ENCODE measurements at regions not wholly inside any gene's neighbourhood (a gene's known extent, or its start where the extent isn't known, plus 50 kb on each side); places are given as distances from the start of the nearest gene placed in this dataset.

- no peaks in the 10 kb centered on the region for H3K79me2 ChIP-seq (ENCODE audit: insufficient read depth, low read length)
- no peaks in the 10 kb centered on the region for H3K9me3 ChIP-seq (ENCODE audit: insufficient read depth, low read length)
- no peaks in the 10 kb centered on the region for H3K36me3 ChIP-seq (ENCODE audit: low read length)
- H4K20me1 ChIP-seq (ENCODE audit: low read depth, low read length), result no peaks in the 10 kb centered on the region
- no peaks in the 10 kb centered on the region for H3K27me3 ChIP-seq (ENCODE audit: low read length)
- no peak overlapping the region for H2AFZ ChIP-seq (ENCODE audit: low read depth, low read length, severe bottlenecking)
- H3K4me3 ChIP-seq (ENCODE audit: insufficient read depth, low read length, poor library complexity, severe bottlenecking), result no peak overlapping the region
- no peak for TF ChIP-seq CTCF (IDR thresholded peaks at IDR 0.05; ENCODE audit: insufficient read depth, low read length, poor library complexity, severe bottlenecking)
- TF ChIP-seq EZH2phosphoT487 (conservative IDR thresholded peaks at IDR 0.05; ENCODE audit: low read length), result no peak
- no peaks in the 10 kb centered on the region for H3K9me2 ChIP-seq (replicated peaks; ENCODE audit: insufficient read depth, low read length)
- H3K27ac ChIP-seq (ENCODE audit: low read depth, low read length), result no peak overlapping the region
- H3F3A ChIP-seq (ENCODE audit: insufficient read depth), result no peaks in the 10 kb centered on the region
- H3K4me2 ChIP-seq (ENCODE audit: low read depth, low read length, poor library complexity, severe bottlenecking), result no peak overlapping the region
- H3K9ac ChIP-seq (ENCODE audit: low read length), result no peak overlapping the region
These were observed 445.0 kb upstream of the KLF6 start for GRCh38 chr10:4230036-4230435.

- no peak overlapping the region for H3K4me2 ChIP-seq (ENCODE audit: low read depth, low read length, poor library complexity, severe bottlenecking)
- no peaks in the 10 kb centered on the region for H3K9me3 ChIP-seq (ENCODE audit: insufficient read depth, low read length)
- no peaks in the 10 kb centered on the region for H3K79me2 ChIP-seq (ENCODE audit: insufficient read depth, low read length)
- H4K20me1 ChIP-seq (ENCODE audit: low read depth, low read length), result no peaks in the 10 kb centered on the region
- no peak overlapping the region for H2AFZ ChIP-seq (ENCODE audit: low read depth, low read length, severe bottlenecking)
- H3K27me3 ChIP-seq (ENCODE audit: low read length), result no peaks in the 10 kb centered on the region
- no peaks in the 10 kb centered on the region for H3F3A ChIP-seq (ENCODE audit: insufficient read depth)
- H3K27ac ChIP-seq (ENCODE audit: low read depth, low read length), result no peak overlapping the region
- no peaks in the 10 kb centered on the region for H3K9me2 ChIP-seq (replicated peaks; ENCODE audit: insufficient read depth, low read length)
- no peak overlapping the region for H3K4me3 ChIP-seq (ENCODE audit: insufficient read depth, low read length, poor library complexity, severe bottlenecking)
- no peaks in the 10 kb centered on the region for H3K36me3 ChIP-seq (ENCODE audit: low read length)
- no peak for TF ChIP-seq EZH2phosphoT487 (conservative IDR thresholded peaks at IDR 0.05; ENCODE audit: low read length)
- TF ChIP-seq CTCF (IDR thresholded peaks at IDR 0.05; ENCODE audit: insufficient read depth, low read length, poor library complexity, severe bottlenecking), result no peak
- H3K9ac ChIP-seq (ENCODE audit: low read length), result no peak overlapping the region
These were observed 444.1 kb upstream of the KLF6 start for GRCh38 chr10:4229106-4229505.

- Histone ChIP-seq H3F3A (ENCODE audit: insufficient read depth) (no peaks in the 10 kb centered on the region), H3K9ac (ENCODE audit: low read length) (no peak overlapping the region), H2AFZ (ENCODE audit: low read depth, low read length, severe bottlenecking) (no peak overlapping the region), H3K79me2 (ENCODE audit: insufficient read depth, low read length) (no peaks in the 10 kb centered on the region), H3K27me3 (ENCODE audit: low read length) (no peaks in the 10 kb centered on the region), H4K20me1 (ENCODE audit: low read depth, low read length) (no peaks in the 10 kb centered on the region), H3K27ac (ENCODE audit: low read depth, low read length) (no peak overlapping the region), H3K9me2 (replicated peaks; ENCODE audit: insufficient read depth, low read length) (no peaks in the 10 kb centered on the region), H3K36me3 (ENCODE audit: low read length) (no peaks in the 10 kb centered on the region), H3K4me3 (ENCODE audit: insufficient read depth, low read length, poor library complexity, severe bottlenecking) (no peak overlapping the region), H3K9me3 (ENCODE audit: insufficient read depth, low read length) (no peaks in the 10 kb centered on the region), H3K4me2 (ENCODE audit: low read depth, low read length, poor library complexity, severe bottlenecking) (no peak overlapping the region)
- TF ChIP-seq EZH2phosphoT487 (conservative IDR thresholded peaks at IDR 0.05; ENCODE audit: low read length) (no peak), CTCF (IDR thresholded peaks at IDR 0.05; ENCODE audit: insufficient read depth, low read length, poor library complexity, severe bottlenecking) (no peak)
These were observed 442.6 kb upstream of the KLF6 start for GRCh38 chr10:4227586-4227985.
